ENCODE measurements at regions not wholly inside any gene's neighbourhood (a gene's known extent, or its start where the extent isn't known, plus 50 kb on each side); places are given as distances from the start of the nearest gene placed in this dataset.

DNA sequence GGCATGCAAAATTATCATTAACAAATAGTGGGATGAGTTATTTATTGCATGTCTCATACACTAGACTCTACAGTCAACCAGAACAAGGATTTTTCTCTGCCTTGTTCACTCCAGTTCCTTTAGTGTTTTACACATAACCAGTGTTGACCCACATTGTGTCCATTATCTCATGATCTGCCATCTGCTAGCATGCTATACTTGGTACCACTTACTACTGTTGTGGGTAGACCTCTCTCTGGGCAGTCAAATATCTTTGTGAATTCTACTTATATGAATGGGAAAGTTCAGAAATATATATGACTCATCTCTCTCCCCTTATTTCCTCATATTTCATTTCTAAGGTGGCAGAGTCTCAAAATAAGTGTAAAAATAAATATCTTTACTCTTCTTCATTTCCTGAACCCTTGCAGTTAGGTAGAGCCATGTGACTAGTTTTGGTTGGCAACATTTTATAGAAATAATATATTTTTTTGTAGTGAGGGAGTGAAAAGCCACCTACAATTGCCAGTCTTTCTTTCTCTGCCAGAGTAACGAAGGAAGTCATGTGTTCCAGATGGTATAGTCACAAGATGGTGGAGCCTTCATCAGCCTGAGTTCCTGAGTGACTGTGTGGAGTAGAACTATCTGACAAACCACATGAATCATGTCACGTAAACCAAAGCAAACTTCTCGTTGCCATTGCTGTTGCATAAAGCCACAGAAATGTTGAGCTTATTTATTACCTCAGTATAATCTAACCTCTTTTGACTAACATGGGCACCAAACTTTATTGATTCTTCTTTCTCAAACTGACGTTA is 704.0 kb downstream of the RNF144A start:
- no peaks in the 10 kb centered on the region for H3K27me3 ChIP-seq
- no peak for TF ChIP-seq POLR2A (IDR thresholded peaks at IDR 0.05)
- TF ChIP-seq, protein P1, sequence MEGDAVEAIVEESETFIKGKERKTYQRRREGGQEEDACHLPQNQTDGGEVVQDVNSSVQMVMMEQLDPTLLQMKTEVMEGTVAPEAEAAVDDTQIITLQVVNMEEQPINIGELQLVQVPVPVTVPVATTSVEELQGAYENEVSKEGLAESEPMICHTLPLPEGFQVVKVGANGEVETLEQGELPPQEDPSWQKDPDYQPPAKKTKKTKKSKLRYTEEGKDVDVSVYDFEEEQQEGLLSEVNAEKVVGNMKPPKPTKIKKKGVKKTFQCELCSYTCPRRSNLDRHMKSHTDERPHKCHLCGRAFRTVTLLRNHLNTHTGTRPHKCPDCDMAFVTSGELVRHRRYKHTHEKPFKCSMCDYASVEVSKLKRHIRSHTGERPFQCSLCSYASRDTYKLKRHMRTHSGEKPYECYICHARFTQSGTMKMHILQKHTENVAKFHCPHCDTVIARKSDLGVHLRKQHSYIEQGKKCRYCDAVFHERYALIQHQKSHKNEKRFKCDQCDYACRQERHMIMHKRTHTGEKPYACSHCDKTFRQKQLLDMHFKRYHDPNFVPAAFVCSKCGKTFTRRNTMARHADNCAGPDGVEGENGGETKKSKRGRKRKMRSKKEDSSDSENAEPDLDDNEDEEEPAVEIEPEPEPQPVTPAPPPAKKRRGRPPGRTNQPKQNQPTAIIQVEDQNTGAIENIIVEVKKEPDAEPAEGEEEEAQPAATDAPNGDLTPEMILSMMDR (IDR thresholded peaks at IDR 0.05 in 4 of 5, conservative IDR thresholded peaks at IDR 0.05 in 1 of 5), result no peak
- no peaks in the 10 kb centered on the region for H3K9me3 ChIP-seq
- H3K27ac ChIP-seq, result no peak overlapping the region
- intact Hi-C loops (cut with DNase I; ENCODE audit: low total_unique reads) (no loop called here), in situ Hi-C loops (cut with MboI; ENCODE audit: low sequenced_read_pairs in 4 of 4) (no loop called here)
- no peaks in the 10 kb centered on the region for H3K4me1 ChIP-seq
- H3K36me3 ChIP-seq, result no peaks in the 10 kb centered on the region
- DNase-seq, result no peak
- ATAC-seq, result no peak
- no peak overlapping the region for H3K4me3 ChIP-seq

DNA sequence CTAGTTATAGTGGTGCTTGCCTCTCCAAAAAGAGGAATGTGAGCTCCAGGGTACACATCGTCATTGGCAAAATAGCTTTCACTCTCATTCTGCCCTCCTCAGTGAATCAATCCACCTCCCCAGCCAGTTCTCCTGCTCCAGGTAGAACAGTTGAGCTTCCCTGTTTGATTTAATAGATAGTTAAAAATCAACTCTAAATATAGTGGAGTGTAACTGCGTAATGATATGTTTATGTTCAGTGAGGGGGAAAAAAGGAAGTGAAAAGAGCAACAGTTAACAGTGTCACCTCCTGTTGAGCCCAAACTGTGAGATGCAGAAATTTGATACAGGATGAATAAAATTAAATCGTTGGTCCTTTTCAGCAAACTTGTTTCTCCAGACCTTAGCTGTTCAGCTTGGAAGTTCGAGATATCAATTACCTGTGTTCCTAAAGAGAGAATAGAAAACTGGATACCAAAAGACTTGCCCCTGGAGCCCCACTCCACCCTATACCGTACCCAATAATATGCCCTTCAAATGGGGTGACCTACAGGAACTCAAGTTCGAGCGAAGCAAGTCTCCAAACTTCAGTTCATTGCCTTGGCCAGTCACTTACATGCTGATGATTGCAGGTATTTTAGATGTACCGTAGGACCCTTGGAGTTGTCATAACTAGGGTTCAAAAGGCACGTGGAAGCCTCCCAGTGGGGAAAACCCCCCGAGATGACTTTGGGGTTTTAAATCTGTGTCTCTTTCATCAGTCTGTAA is 708.4 kb downstream of the RNF144A start:
- Histone ChIP-seq H3K4me1 (no peaks in the 10 kb centered on the region), H3K4me3 (no peak overlapping the region), H3K36me3 (no peaks in the 10 kb centered on the region), H3K27ac (no peak overlapping the region), H3K9me3 (no peaks in the 10 kb centered on the region), H3K27me3 (no peaks in the 10 kb centered on the region)
- in situ Hi-C loops (cut with MboI; ENCODE audit: low sequenced_read_pairs in 4 of 4), result no loop called here
- intact Hi-C loops (cut with DNase I; ENCODE audit: low total_unique reads), result no loop called here
- ATAC-seq (no peak), DNase-seq (no peak)
- TF ChIP-seq POLR2A (IDR thresholded peaks at IDR 0.05), result no peak
- TF ChIP-seq, protein P1 (IDR thresholded peaks at IDR 0.05 in 4 of 5, conservative IDR thresholded peaks at IDR 0.05 in 1 of 5), result no peak

DNA sequence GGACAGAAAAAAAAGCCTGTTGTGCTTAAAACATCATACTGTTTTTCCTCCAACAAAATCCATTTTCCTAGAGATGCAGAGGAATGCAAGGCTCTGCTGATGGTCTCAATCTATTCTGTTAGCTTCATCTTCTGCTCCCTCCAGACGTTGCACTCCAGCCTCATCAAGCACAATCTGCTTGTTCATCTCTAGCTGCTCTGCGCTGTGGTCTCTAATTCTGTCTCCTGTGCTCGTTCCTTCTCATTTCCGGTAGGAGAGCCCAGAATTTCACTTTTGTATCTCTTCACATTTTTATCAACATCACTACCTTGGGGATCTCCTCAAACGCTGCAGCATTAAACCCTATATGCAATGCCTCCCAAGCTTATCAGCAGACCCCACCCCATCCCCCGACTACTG is 708.9 kb downstream of the RNF144A start:
- H3K4me3 ChIP-seq, result no peak overlapping the region
- in situ Hi-C loops (cut with MboI; ENCODE audit: low sequenced_read_pairs in 4 of 4), result no loop called here
- ATAC-seq, result no peak

DNA sequence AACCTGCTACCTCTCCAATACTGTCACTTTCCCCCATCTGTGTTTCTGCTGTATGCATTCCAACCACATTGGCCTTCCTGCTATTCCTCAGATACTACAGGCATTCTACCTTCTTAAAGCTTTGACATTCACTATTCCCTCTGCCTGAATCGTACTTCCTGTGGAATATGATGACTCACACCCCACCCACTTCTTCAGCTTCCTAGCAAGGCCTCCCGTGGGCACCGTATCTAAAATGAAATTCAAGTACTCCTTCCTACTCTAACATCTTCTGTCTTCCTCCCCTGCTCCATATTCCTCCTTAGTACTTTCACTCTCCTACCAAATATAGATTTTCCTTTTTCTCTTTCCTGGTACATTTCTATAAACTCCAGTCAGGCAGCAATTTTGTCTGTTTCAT is 710.4 kb downstream of the RNF144A start:
- intact Hi-C loops (cut with DNase I; ENCODE audit: low total_unique reads), result no loop called here
- TF ChIP-seq, protein P1 (IDR thresholded peaks at IDR 0.05 in 4 of 5, conservative IDR thresholded peaks at IDR 0.05 in 1 of 5), result no peak
- TF ChIP-seq POLR2A (IDR thresholded peaks at IDR 0.05), result no peak
- no peaks in the 10 kb centered on the region for H3K36me3 ChIP-seq
- no peaks in the 10 kb centered on the region for H3K27me3 ChIP-seq
- no peaks in the 10 kb centered on the region for H3K9me3 ChIP-seq
- DNase-seq, result no peak
- in situ Hi-C loops (cut with MboI; ENCODE audit: low sequenced_read_pairs in 4 of 4), result no loop called here
- no peak for ATAC-seq
- no peak overlapping the region for H3K27ac ChIP-seq
- H3K4me3 ChIP-seq, result no peak overlapping the region
- no peaks in the 10 kb centered on the region for H3K4me1 ChIP-seq

More for the DNA sequence above, 708.9 kb downstream of the RNF144A start:
- no peak overlapping the region for H3K27ac ChIP-seq
- TF ChIP-seq POLR2A (IDR thresholded peaks at IDR 0.05), result no peak
- TF ChIP-seq, protein P1 (IDR thresholded peaks at IDR 0.05 in 4 of 5, conservative IDR thresholded peaks at IDR 0.05 in 1 of 5), result no peak
- H3K36me3 ChIP-seq, result no peaks in the 10 kb centered on the region
- intact Hi-C loops (cut with DNase I; ENCODE audit: low total_unique reads), result no loop called here
- H3K4me1 ChIP-seq, result no peaks in the 10 kb centered on the region
- no peaks in the 10 kb centered on the region for H3K9me3 ChIP-seq
- no peak for DNase-seq
- no peaks in the 10 kb centered on the region for H3K27me3 ChIP-seq
